ENCODE measurements at regions not wholly inside any gene's neighbourhood (a gene's known extent, or its start where the extent isn't known, plus 50 kb on each side); places are given as distances from the start of the nearest gene placed in this dataset.

DNA sequence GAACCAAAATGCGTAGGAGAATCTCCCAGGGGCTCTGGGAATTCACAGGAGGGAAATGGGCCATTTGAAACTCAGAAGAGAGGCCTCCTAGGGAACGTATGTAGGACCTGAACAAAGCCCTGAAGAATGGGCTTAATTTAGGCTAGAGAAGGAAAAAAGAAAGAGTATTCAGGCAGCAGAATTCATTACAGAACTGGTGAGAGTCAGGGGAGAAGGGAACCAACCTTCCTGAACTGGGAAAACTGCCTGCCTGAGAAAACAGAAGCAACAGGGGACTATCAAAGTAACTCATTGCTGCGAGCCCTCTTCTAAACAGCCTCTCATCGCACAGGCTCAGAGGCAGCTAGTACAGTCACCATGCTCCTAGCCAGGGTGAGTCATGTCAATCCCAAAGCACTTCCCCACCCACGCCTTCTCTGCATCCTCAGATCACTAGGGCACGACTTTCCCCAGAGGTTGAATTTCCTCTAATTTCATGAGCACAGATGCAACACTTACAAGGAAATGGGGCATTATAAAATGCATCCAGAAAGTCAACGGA, 98.1 kb downstream of the ADSS2 start:
- H3K9me3 Mint-ChIP-seq (ENCODE audit: unreplicated experiment), result no peaks in the 10 kb centered on the region
- H3K36me3 ChIP-seq (ENCODE audit: insufficient read depth, low read length), result no peaks in the 10 kb centered on the region
- H3K27ac Mint-ChIP-seq (ENCODE audit: unreplicated experiment), result peak overlapping the region; percentile 93
- H3K9ac ChIP-seq (ENCODE audit: low read length), result peak overlapping the region; percentile 62
- no peaks in the 10 kb centered on the region for H3K9me3 ChIP-seq (ENCODE audit: insufficient read depth, low read depth, low read length)
- peaks cover 35% of the 10 kb centered on the region for H3K4me1 Mint-ChIP-seq (ENCODE audit: low read depth, unreplicated experiment)
- no peaks in the 10 kb centered on the region for H3K79me2 ChIP-seq (ENCODE audit: insufficient read depth, low read length)
- no peaks in the 10 kb centered on the region for H3K27me3 Mint-ChIP-seq (ENCODE audit: low read depth, unreplicated experiment)
- H3K4me2 ChIP-seq (ENCODE audit: low read length), result peak overlapping the region; percentile 68
- no peaks in the 10 kb centered on the region for H3K27me3 ChIP-seq (ENCODE audit: insufficient read depth, low read length)
- no peak for TF ChIP-seq EZH2 (IDR thresholded peaks at IDR 0.05; ENCODE audit: insufficient read depth, low read length)
- TF ChIP-seq, protein P1, sequence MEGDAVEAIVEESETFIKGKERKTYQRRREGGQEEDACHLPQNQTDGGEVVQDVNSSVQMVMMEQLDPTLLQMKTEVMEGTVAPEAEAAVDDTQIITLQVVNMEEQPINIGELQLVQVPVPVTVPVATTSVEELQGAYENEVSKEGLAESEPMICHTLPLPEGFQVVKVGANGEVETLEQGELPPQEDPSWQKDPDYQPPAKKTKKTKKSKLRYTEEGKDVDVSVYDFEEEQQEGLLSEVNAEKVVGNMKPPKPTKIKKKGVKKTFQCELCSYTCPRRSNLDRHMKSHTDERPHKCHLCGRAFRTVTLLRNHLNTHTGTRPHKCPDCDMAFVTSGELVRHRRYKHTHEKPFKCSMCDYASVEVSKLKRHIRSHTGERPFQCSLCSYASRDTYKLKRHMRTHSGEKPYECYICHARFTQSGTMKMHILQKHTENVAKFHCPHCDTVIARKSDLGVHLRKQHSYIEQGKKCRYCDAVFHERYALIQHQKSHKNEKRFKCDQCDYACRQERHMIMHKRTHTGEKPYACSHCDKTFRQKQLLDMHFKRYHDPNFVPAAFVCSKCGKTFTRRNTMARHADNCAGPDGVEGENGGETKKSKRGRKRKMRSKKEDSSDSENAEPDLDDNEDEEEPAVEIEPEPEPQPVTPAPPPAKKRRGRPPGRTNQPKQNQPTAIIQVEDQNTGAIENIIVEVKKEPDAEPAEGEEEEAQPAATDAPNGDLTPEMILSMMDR (IDR thresholded peaks at IDR 0.05; ENCODE audit: insufficient read depth, low read depth, low read length), result no peak
- DNase-seq (ENCODE audit: low read depth), result peak; percentile 93
- no peak overlapping the region for H3K4me3 ChIP-seq (ENCODE audit: insufficient read depth, low read depth, low read length)
- H3K27ac ChIP-seq (ENCODE audit: low read depth, low read length), result peak overlapping the region; percentile 85
- peak overlapping the region; percentile 17 for H3K4me3 Mint-ChIP-seq (ENCODE audit: unreplicated experiment)
- no peaks in the 10 kb centered on the region for H3K36me3 Mint-ChIP-seq (ENCODE audit: low read depth, unreplicated experiment)
- FAIRE-seq, result peak; percentile 74
- peak overlapping the region; percentile 36 for H2AFZ ChIP-seq (ENCODE audit: low read depth, low read length)
- H4K20me1 ChIP-seq (ENCODE audit: insufficient read depth, low read length), result no peaks in the 10 kb centered on the region
- H3K4me1 ChIP-seq (ENCODE audit: insufficient read depth, low read length), result peaks cover 35% of the 10 kb centered on the region

DNA sequence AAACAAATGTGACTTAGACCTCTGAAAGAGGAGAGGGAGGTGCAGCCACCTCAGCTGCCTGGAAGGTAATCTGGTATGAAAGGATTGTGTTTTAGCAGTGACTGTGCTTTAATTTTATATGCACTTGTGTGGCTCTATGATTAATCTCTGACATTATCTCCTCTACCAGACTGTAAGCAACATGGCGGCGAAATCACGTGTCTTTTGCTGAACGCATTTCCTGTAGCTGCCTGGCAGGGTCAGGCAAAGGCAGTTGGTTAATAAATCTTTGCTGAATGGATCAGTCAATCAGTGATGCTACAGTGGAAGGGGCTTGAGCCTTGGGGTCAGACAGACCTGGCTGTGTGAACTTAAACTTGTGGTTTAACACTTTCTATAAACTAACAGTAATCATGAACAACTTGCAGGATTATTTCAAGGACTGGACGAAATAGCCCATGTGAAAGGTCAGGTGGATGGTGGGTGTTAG, 96.9 kb downstream of the ADSS2 start:
- no peaks in the 10 kb centered on the region for H3K36me3 Mint-ChIP-seq (ENCODE audit: low read depth, unreplicated experiment)
- H3K4me3 ChIP-seq (ENCODE audit: insufficient read depth, low read depth, low read length), result no peak overlapping the region
- no peaks in the 10 kb centered on the region for H4K20me1 ChIP-seq (ENCODE audit: insufficient read depth, low read length)
- H3K4me2 ChIP-seq (ENCODE audit: low read length), result no peak overlapping the region
- no peaks in the 10 kb centered on the region for H3K27me3 Mint-ChIP-seq (ENCODE audit: low read depth, unreplicated experiment)
- no peaks in the 10 kb centered on the region for H3K27me3 ChIP-seq (ENCODE audit: insufficient read depth, low read length)
- TF ChIP-seq, protein P1 (IDR thresholded peaks at IDR 0.05; ENCODE audit: insufficient read depth, low read depth, low read length), result no peak
- TF ChIP-seq EZH2 (IDR thresholded peaks at IDR 0.05; ENCODE audit: insufficient read depth, low read length), result no peak
- H3K4me3 Mint-ChIP-seq (ENCODE audit: unreplicated experiment), result no peak overlapping the region
- peak overlapping the region; percentile 12 for H2AFZ ChIP-seq (ENCODE audit: low read depth, low read length)
- no peaks in the 10 kb centered on the region for H3K36me3 ChIP-seq (ENCODE audit: insufficient read depth, low read length)
- no peak overlapping the region for H3K9ac ChIP-seq (ENCODE audit: low read length)
- H3K27ac ChIP-seq (ENCODE audit: low read depth, low read length), result no peak overlapping the region
- no peak overlapping the region for H3K27ac Mint-ChIP-seq (ENCODE audit: unreplicated experiment)
- FAIRE-seq, result no peak
- H3K4me1 Mint-ChIP-seq (ENCODE audit: low read depth, unreplicated experiment), result peaks cover 26% of the 10 kb centered on the region
- DNase-seq (ENCODE audit: low read depth), result peak; percentile 33
- H3K9me3 Mint-ChIP-seq (ENCODE audit: unreplicated experiment), result no peaks in the 10 kb centered on the region
- no peaks in the 10 kb centered on the region for H3K79me2 ChIP-seq (ENCODE audit: insufficient read depth, low read length)
- no peaks in the 10 kb centered on the region for H3K9me3 ChIP-seq (ENCODE audit: insufficient read depth, low read depth, low read length)
- H3K4me1 ChIP-seq (ENCODE audit: insufficient read depth, low read length), result peaks cover 23% of the 10 kb centered on the region

DNA sequence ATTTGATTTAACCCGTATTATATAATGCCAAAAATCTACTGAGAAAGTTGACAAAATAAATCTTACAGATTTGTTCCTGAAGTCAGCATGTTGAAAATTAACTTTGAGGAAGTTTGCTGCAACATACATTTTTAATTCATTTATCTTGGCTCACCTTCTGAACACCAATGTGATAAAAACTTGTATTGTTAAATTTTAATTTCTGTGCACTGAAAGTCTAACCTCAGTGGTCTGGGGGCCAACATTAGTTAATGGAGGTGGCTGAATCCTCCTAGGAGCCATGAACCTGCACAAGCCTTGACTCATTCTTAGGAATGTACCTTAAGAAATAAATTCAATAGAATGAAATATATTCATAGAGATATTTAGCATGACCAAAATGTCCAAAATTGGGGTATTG, 95.3 kb downstream of the ADSS2 start:
- Histone ChIP-seq H3K27ac (ENCODE audit: low read depth, low read length) (no peak overlapping the region), H3K4me1 (ENCODE audit: insufficient read depth, low read length) (peaks cover 26% of the 10 kb centered on the region), H3K79me2 (ENCODE audit: insufficient read depth, low read length) (no peaks in the 10 kb centered on the region), H3K4me2 (ENCODE audit: low read length) (no peak overlapping the region), H3K27me3 (ENCODE audit: insufficient read depth, low read length) (no peaks in the 10 kb centered on the region), H3K9me3 (ENCODE audit: insufficient read depth, low read depth, low read length) (no peaks in the 10 kb centered on the region), H3K36me3 (ENCODE audit: insufficient read depth, low read length) (no peaks in the 10 kb centered on the region), H2AFZ (ENCODE audit: low read depth, low read length) (no peak overlapping the region), H4K20me1 (ENCODE audit: insufficient read depth, low read length) (no peaks in the 10 kb centered on the region), H3K4me3 (ENCODE audit: insufficient read depth, low read depth, low read length) (no peak overlapping the region), H3K9ac (ENCODE audit: low read length) (no peak overlapping the region)
- TF ChIP-seq EZH2 (IDR thresholded peaks at IDR 0.05; ENCODE audit: insufficient read depth, low read length), result no peak
- TF ChIP-seq, protein P1 (IDR thresholded peaks at IDR 0.05; ENCODE audit: insufficient read depth, low read depth, low read length), result no peak
- H3K4me3 Mint-ChIP-seq (ENCODE audit: unreplicated experiment), result no peak overlapping the region
- H3K27ac Mint-ChIP-seq (ENCODE audit: unreplicated experiment), result no peak overlapping the region
- no peaks in the 10 kb centered on the region for H3K9me3 Mint-ChIP-seq (ENCODE audit: unreplicated experiment)
- DNase-seq (ENCODE audit: low read depth), result no peak
- peaks cover 23% of the 10 kb centered on the region for H3K4me1 Mint-ChIP-seq (ENCODE audit: low read depth, unreplicated experiment)
- no peak for FAIRE-seq
- H3K36me3 Mint-ChIP-seq (ENCODE audit: low read depth, unreplicated experiment), result no peaks in the 10 kb centered on the region
- H3K27me3 Mint-ChIP-seq (ENCODE audit: low read depth, unreplicated experiment), result no peaks in the 10 kb centered on the region
